KBM-7 (cell line): ENCODE measurements at regions not wholly inside any gene's neighbourhood (a gene's known extent, or its start where the extent isn't known, plus 50 kb on each side); places are given as distances from the start of the nearest gene placed in this dataset.
A peak's percentile ranks its signal among the peaks of the same experiment; 100 is the strongest.

Source experiments
- DNase-seq: peaks from one replicate; pipeline ENCODE4 v3.0.0-alpha.2; 2015
- in situ Hi-C: fragments of 300-500 bp; cut with MboI; formaldehyde crosslinking; loops from 2 replicates; pipeline ENCODE4 v1.14.3; 2020; ENCODE audit warnings: low sequenced_read_pairs, low pct_unique_long_range_greater_than_20kb, mixed read lengths

- DNase-seq, result no peak
- in situ Hi-C loops, result no loop called here
Observed at GRCh38 chr2:59925321-59925720, 628.1 kb downstream of the BCL11A start.

GRCh38 chr2:59924346-59924745 lies 629.1 kb downstream of the BCL11A start:
- no peak for DNase-seq
- in situ Hi-C loops, result no loop called here

- DNase-seq, result no peak
- in situ Hi-C loops, result no loop called here
Observed at GRCh38 chr2:59922450-59922849, 631.0 kb downstream of the BCL11A start.

- DNase-seq, result no peak
- in situ Hi-C loops, result no loop called here
Observed at GRCh38 chr2:59921743-59922142, 631.7 kb downstream of the BCL11A start.

- DNase-seq, result no peak
- in situ Hi-C loops, result no loop called here
Observed at GRCh38 chr2:59920961-59921360, 632.5 kb downstream of the BCL11A start.

- in situ Hi-C loops, result no loop called here
- DNase-seq, result no peak
Observed at GRCh38 chr2:59920307-59920706, 633.1 kb downstream of the BCL11A start.

- in situ Hi-C loops, result no loop called here
- no peak for DNase-seq
Observed at GRCh38 chr2:59919579-59919978, 633.9 kb downstream of the BCL11A start.

- no peak for DNase-seq
- in situ Hi-C loops, result no loop called here
Observed at GRCh38 chr2:59912042-59912441, 641.4 kb downstream of the BCL11A start.

GRCh38 chr2:59910166-59910565 lies 643.3 kb downstream of the BCL11A start:
- no peak for DNase-seq
- in situ Hi-C loops, result no loop called here

GRCh38 chr2:59909147-59909546 lies 644.3 kb downstream of the BCL11A start:
- DNase-seq, result no peak
- in situ Hi-C loops, result no loop called here

- in situ Hi-C loops, result no loop called here
- no peak for DNase-seq
Observed at GRCh38 chr2:59905731-59906130, 647.7 kb downstream of the BCL11A start.

GRCh38 chr2:59903994-59904544 lies 649.4 kb downstream of the BCL11A start:
- in situ Hi-C loops, result no loop called here
- DNase-seq, result no peak

GRCh38 chr2:59900728-59901452 lies 652.6 kb downstream of the BCL11A start:
- in situ Hi-C loops, result no loop called here
- no peak for DNase-seq

- in situ Hi-C loops, result no loop called here
- DNase-seq, result no peak
Observed at GRCh38 chr2:59899692-59900091, 653.8 kb downstream of the BCL11A start.

GRCh38 chr2:59896499-59897245 lies 656.8 kb downstream of the BCL11A start:
- no peak for DNase-seq
- in situ Hi-C loops, result no loop called here

- in situ Hi-C loops, result no loop called here
Observed at GRCh38 chr2:59893612-59894011, 659.8 kb downstream of the BCL11A start.

GRCh38 chr2:59892398-59892797 lies 661.1 kb downstream of the BCL11A start:
- in situ Hi-C loops, result no loop called here
- DNase-seq, result no peak

More at GRCh38 chr2:59893612-59894011, 659.8 kb downstream of the BCL11A start:
- no peak for DNase-seq

GRCh38 chr2:59889305-59889704 lies 664.1 kb downstream of the BCL11A start:
- no peak for DNase-seq
- in situ Hi-C loops, result no loop called here

- in situ Hi-C loops, result no loop called here
- DNase-seq, result no peak
Observed at GRCh38 chr2:59888706-59889105, 664.7 kb downstream of the BCL11A start.

GRCh38 chr2:59888015-59888414 lies 665.4 kb downstream of the BCL11A start:
- peak; percentile 53 for DNase-seq
- in situ Hi-C loops, result no loop called here
